GM19023 (cell line): ENCODE measurements at regions not wholly inside any gene's neighbourhood (a gene's known extent, or its start where the extent isn't known, plus 50 kb on each side); places are given as distances from the start of the nearest gene placed in this dataset.

Source experiments
- ATAC-seq: cut with Tn5 transposase; IDR thresholded peaks from one replicate; pipeline ENCODE4 v1.9.1; 2021; ENCODE audit warnings: mild to moderate bottlenecking, moderate library complexity; ENCODE audit not compliant: unreplicated experiment

DNA sequence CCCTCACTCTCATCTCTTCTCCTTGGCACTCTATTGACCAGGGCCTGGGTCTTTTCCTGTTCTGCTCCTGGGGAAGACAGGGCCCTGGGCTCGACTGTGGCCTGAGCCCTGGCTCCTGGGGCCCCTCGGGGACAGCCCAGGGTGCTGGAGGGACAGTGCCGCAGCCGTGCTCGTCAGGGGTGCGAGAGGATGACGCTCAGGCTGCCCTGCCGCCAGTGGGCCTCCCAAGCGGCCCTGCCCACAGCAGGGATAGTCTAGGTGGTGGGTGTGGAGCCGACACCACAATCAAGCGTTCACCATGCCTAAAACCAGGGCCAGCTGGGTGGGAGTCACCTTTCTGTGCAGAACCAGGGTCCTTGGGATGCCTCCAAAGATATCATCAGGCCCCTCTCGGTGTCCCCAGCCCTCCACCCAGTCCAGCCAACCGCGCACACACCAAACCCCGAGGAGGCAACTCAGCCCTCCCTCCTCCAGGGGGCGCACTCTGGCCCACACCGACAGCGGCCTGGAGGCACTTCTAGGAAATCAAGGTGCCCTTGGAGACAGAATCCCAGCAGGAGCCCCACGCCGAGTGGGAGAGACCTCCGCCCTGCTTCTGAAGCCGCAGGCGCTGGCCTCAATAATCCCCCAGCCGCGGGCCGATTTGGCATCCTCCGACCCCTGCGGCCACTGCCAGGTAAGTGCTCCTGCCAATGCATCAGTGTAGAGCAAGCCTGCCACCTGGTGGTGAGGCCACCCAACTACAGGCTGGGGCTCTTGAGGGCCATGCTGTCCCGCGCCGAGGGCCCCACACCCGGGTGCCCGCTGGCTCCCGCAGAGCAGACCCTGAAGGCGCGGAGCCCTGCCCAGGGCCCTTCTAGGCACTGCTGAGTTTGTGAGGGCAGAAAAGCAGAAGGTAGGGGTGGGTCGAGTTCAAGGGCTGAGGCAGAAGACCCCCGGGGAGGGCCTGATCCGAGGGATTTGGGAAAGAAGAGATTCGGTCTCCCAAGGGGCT, 496.4 kb downstream of the BUD13 start:
- ATAC-seq = peak; percentile 88

DNA sequence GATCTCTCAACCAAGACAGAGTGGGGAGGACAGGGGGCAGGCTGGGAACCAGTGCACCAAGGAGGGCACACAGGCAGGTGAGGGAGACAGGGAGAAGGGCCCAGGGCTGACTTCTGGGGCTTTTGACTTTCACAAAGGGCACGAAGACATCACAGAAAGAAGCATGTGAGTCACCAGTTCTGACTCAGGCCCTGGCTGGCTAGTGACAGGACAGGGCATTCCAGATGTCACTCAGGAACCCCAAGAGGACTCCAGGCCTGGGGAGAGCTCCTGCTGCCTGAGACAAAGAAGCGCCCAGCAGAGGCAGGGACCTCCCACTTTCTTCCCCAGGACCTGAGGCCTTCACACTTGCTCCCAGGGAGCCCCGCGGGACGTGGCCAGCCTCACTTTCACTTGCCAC, 497.2 kb downstream of the BUD13 start:
- ATAC-seq = no peak

DNA sequence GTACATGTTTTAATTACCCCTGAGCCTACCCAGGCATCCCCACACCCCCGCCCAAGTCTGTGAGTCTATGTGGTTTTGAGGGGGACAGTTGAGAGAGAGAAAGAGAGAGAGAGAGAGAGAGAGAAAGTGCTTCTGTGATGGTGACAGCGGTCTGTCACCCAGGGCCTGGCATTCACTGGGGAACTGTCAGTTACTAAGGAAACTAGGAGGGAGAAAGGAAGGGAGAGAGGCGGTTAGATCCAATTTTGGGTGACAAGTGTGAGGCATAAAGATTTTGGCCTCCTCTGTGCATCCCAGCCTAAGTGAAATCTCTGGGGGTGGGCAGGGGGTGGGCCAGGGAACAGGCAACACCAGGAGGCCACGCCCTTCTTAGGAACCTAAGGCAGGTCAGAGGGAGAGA, 498.3 kb downstream of the BUD13 start:
- ATAC-seq = no peak

DNA sequence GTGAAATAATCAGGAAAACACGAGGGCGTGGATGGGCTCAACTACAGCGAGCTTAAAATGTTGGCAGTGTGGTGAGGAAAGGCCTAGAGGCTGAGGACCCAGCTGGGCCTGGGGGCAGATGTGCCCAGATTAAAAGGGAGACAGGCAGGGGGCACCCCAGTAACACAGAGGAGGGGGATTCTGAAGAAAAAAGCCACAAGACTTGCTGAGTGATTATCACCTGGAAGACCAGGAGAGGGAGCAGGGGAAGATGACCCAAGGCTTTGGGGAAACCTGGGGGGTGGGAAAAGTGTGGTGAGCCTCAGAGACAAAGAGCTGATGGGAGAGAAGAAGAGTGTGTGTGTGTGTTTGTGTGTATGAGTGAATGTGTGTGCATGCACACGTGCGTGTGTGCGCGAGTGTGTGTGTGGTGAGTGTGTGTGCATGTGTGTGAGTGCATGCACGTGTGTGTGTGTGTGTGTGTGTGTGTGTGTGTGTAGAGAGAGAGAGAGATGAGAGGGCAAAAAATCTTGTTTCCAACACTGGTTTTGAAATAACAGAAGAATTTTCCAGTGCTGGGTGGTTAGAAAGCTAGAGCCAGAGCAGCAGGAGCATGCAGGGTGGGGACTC, 500.5 kb downstream of the BUD13 start:
- ATAC-seq = no peak

DNA sequence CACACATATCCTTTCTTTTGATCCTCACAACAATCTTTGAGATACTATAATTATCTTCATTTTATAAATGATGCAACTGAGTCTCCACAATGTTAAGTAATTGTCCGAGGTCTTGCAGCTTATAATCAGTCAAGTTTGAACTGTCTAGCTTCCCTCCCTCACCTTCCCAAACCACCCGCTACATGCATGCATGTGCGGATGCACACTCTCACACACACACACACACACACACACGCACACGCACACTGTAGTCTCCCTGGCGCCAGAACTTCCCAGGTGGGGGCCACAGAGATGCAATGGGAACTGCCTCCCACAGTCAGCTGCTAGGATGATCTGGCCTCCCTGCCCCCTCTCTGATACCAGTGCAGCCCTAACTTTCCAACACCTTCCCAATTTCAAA, 501.3 kb downstream of the BUD13 start:
- ATAC-seq = no peak

DNA sequence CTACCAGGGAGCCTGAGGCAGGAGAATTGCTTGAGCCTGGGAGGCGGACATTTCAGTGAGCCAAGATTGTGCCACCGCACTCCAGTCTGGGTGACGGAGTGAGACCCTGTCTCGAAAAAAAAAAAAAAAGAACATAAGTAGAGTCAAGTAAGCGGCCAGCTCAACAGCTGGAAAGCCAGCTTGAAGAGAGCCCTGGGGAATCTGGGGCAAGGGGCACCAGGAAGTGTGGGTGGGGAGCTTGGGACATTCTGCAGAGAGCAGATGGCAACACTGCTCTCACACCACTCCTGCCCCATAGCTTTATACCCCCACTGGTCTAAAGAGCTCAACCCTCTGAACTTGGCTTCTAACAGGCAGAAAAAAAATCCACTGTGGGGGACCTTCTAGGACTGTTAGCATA, 505.6 kb downstream of the BUD13 start:
- no peak for ATAC-seq

DNA sequence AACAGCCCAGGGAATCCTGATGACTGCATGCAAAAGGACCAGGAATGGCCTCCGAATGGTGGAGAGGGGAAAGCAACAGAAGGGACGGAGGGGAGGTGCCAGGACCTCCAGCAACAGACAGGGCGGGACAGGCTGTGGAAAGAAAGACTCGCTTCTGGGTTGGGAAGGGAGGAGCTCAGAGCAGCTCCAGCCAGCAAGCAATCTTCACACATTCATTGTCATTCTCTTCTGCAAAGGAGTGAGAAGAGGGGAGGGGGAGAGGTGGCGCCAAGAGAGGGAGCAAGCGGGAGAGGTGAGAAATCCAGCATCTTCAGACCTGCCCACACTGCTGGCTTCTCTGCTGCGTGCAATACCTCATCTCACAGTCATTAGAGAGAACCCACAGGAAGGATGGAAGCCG, 509.0 kb downstream of the BUD13 start:
- no peak for ATAC-seq

DNA sequence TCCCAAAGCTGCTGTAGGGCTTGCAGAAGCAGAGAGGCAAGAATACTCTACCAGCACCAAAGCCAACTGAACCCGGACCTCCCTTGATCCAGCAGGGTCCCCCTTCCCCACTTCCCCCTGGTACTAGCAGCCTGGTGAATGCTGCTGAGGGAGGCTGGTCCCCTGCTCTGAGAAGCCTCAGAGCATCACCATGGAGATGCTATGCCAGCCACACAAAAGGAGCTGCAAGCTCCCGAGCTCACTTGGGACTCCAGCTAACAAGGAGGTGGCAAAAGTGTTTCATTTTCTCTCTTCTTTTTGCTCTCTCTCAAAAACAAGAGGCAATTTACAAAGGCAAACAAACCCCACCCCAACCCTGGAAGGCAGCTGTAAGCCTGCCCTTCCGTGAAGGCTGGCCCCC, 509.8 kb downstream of the BUD13 start:
- no peak for ATAC-seq

DNA sequence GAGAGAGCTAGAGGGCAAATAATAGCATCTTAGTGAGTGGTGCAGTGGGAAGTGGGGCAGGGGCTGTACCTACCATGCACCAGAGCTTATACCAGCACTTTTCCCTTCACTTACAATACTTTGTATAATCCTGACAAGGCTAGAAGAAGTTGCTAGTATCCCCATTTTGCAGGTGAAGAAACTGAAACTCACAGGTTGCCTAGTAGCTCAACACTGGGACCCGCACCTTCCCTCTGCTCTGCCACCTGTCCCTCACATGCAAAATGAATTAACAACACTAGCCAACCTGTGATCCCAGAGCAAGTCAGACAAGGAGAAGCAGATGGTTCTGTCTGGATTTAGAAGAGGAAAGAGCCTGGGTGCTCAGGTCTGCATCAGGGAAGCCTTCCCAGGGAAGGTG, 510.4 kb downstream of the BUD13 start:
- no peak for ATAC-seq

DNA sequence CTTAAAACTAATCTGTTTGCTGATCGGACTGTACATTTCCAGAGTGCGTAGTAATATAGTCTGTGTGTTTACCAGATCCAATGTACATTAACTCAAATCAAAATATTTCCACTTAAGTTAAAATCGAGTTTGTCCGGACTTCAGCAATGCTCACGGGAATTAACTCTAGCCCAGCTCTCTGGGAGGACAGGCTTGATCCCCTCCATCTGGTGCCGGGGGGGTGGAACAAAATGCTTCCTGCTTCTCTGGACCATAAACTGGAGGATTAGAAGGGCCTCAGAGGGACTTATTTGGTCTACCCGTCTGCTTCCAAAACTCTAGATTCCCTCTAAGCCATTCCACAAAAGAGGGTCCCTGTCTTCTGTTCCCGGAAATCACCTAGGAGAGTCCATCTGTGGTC, 511.2 kb downstream of the BUD13 start:
- ATAC-seq = no peak

DNA sequence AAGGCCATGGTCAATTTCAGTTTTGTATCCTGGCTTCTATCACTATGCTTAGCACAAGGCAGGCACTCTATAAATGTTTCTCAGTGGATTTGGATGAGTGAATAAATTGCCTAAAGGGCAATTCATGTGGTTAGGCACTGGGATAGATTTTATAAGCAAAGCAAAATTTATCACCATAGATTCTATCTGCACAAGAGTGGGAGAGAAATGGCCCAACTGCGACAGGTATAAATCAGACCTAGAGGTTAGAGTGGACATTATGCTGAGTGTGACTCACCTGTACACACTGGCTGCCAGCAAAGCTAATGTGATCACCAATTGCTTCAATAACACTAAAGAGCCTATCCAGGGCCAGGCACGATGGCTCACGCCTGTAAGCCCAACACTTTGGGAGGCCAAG, 514.0 kb downstream of the BUD13 start:
- no peak for ATAC-seq

DNA sequence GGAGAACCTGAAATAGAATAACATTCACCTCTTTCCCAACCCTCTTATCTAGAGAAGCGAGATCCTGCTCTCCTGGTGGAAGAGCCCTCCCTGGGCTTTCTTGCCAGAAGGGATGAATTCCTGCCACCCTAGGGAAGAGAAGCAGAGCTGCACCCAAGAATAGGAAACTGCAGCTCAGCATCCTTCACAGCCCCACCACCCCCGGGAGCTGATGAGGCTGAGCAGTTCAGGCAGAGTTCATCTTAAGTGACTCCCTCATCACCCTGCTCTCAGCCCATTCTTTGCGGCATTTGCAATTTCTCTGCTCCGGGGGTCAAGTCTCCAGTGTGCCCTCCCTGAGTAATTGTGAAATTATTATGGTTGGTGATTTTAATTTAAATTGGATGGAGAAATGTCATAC, 514.9 kb downstream of the BUD13 start:
- ATAC-seq = no peak

DNA sequence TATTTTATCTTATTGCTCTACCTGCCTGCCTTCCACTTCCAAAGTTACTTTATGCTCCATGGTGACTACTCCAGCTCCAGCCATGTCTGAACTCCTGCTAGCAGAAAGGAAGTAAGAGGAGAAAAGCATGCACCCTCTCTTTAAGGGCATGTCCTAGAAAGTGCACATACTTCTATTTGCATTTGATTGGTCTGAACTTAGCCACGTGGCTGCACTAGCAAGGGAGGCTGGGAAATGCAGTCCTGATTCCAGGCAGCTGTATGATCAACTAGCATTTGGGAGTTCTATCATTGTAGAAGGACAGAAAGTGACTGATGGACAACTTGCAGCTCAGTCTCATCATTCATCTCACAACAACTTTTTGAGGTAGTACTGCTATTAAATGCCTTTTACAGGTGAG, 515.7 kb downstream of the BUD13 start:
- no peak for ATAC-seq

DNA sequence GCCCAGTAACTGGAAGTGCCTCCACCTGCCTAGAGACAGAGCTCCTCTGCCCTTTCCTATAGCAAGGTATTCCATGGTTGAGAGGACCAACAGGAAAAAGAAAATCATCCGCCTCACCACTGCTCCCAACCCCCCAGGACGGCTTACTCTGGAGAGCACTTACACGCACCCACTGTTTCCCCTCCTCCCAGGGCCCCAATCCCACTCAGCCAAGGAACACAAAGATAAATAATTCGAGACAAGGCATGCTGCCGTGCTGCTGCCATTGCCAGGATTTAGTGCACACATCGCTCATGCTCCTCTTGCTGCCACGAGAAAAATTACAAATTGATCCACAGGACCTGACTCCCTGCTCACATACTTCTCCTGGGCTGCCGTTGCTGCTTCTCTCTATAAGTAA, 516.6 kb downstream of the BUD13 start:
- no peak for ATAC-seq

DNA sequence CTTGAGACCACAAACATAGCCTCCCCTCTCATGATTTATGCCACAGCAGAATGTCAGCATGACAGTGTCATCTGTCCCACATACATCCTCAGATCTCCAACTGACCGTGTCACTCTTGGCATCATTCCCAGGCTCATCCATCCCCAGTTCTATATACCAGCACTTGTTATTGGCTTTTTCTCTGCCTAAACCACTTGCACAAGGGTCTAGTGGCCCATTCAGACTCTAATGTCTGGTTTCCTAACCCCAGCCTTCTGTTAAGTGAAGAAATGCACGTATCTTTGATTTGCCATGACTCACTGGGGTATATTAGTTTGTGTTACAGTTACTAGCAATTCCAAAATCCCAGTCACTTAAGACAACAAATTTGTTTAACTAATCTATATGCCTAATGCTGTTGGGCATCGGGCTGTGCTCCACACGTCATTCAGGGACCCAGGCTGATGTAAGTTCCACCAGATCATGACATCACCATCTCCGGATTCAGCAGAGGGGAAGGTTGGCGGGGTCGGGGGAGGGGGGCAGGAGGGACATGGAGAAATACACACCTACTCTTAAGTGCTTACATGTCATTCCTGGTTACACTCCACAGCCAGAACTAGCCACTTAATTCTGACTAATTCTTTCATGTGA, 517.4 kb downstream of the BUD13 start:
- ATAC-seq = no peak

DNA sequence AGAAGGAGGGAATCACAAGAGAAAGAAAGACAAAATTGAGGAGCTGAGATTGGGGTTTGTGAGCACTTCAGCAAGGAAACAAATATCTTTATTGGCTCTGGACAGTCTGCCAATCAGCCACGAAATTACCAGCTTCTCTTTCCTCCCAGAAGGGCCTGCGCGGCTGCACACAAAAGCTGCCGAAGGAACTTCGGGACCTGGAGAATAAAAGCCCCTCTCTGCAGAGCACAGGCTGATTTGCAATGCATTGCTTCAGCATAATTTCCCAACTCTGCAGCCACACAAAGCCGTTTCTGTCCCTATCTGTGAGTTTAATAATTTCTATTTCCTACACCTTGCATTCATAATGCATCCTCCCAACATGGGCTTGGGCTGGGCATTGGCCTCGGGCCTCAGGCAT, 522.6 kb downstream of the BUD13 start:
- ATAC-seq = no peak

DNA sequence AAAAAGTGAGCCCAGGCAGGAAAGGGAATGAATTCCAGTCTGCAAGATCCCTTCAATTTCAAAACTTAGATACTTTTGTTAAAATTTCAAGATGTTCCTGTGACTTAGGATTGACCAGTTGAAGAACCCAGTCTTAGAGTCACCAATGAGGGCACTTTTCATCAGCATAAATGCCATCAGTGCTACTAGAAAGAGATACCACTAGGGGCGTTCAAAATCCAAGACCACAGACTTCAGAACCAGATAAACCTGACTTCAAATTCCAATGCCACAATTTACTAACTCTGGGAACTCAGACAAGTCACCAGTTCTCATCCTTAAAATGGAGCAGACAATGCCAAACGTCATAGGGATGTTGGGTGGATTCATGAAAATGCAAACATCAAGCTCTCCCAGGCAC, 523.2 kb downstream of the BUD13 start:
- no peak for ATAC-seq

DNA sequence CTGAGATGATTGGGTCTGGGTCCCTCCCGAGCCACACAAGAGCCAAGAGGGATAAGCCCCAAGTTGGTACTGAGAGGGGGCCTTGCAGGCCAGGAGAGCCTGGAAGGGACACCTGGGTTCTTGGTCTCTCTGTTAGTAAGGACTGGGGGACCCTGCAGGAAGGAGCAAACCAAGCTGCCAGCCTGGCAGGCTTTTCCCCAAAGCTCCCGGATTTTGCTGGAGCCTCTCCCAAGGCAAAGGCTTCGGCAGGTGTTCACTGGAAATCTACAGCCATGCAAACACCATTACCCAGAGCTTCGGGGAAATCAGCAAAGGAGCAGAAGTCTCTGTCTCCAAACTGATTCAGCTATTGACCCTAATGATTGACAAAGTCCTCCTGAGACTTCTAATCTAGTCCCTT, 527.9 kb downstream of the BUD13 start:
- no peak for ATAC-seq

DNA sequence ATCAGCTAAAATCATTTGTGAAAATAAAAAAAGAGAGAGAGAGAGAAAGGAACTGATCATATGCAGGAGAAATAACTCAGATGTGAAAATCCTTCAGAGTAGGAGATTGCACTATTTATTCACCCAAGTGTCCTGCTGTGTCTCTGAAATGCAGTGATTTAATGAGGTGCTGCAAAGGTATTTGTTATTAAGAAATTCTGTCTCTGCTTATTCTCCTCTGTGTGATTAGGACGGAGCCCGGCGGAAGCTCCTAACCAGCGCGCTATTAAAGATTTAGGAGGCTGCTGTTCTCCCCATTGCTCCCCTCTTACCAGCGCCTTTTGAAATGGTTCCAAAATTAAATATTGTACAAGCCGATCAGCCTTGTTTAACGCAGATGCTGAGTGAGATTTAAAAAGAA, 528.3 kb downstream of the BUD13 start:
- ATAC-seq = no peak

DNA sequence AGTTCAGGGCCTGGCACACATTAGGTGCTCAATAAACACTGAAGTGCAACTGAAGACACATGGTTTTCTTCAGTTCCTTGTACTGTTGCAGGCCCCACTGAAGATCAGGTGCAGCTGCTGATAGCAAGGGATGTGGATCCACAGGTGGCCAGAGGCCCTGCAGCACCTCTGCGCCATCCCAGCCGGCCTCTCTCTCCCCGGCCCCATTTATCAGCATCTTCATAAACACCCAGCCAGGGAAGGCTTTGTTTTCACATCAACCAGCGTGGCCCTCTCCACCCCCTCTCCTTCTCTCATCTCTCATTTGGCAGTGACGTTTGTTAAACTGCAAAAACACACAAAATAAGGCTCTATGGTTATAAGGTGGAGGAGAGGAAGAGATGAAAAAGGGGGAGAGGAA, 528.8 kb downstream of the BUD13 start:
- no peak for ATAC-seq

DNA sequence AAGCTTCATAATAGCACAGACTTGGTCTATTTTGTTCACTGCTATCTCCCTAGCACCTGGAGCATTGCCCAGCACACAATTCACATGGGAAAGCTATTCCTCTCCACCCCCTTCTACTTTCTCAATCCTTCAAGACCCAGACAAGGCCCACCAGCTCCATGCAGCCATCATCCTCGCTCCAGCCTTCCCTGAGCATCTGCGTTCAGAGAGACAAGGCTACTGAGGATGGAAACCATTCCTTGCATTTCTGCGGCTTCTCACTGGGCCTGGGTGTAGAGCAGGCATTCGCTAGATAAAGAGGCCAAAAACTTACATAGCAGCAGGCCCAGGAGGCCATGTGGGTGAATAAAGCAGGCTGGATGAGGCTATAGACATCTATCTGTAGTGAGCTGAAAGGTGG, 530.8 kb downstream of the BUD13 start:
- no peak for ATAC-seq

DNA sequence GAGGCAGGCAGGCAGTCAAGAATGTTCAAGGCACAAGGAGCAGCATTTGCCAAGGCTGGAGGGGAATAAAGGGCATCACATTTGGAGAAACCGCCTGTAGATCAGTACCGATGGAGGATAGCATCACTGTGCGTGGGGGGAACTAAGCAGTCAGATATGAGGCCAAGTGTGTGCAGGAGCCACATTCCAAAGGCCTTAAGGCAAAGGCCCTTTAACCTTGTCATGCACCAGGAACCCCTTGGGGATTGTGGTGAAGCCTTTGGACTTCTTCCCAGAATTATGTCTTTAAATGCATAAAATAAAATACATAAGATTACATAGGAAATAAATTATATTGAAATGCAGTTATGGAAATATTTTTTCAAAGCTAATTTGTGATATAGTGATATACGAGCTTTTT, 532.1 kb downstream of the BUD13 start:
- no peak for ATAC-seq
